SK-N-MC (cell line): ENCODE measurements at regions not wholly inside any gene's neighbourhood (a gene's known extent, or its start where the extent isn't known, plus 50 kb on each side); places are given as distances from the start of the nearest gene placed in this dataset.

ENCODE experiments used
- EZH2 ChIP-seq: fragments of 200-600 bp; sonication (generic); IDR thresholded peaks from one replicate; pipeline ENCODE4 v1.6.1; 2017; ENCODE audit warnings: antibody characterized with exemption
- FOXP2 ChIP-seq: optimal IDR thresholded peaks from 2 replicates; pipeline ENCODE3; 2011; ENCODE audit warnings: mild to moderate bottlenecking, moderate library complexity; ENCODE audit not compliant: insufficient read depth; ENCODE audit errors: extremely low read length, control extremely low read depth
- POLR2AphosphoS5 ChIP-seq: IDR thresholded peaks from 2 replicates; pipeline ENCODE4 v1.6.1; 2012; ENCODE audit warnings: mild to moderate bottlenecking, low read depth, low read length, borderline replicate concordance

GRCh38 chr14:35197015-35197414 lies 74.7 kb downstream of the PRORP start:
- TF ChIP-seq EZH2: no peak
- TF ChIP-seq POLR2AphosphoS5: no peak
- no peak for TF ChIP-seq FOXP2
